Stimulated activated CD4-positive, alpha-beta T cell treated with anti-CD3 and anti-CD28 coated beads, Interleukin-12 subunit alpha, Interleukin-12 subunit beta, amount 100 ng/mL, for 24 hours (primary cell): ENCODE measurements at regions not wholly inside any gene's neighbourhood (a gene's known extent, or its start where the extent isn't known, plus 50 kb on each side); places are given as distances from the start of the nearest gene placed in this dataset.
A peak's percentile ranks its signal among the peaks of the same experiment; 100 is the strongest.

Source experiments
- DNase-seq, 2 experiments: peaks; one replicate each; pipeline ENCODE4 v3.0.0-alpha.2; 2020; ENCODE audit warnings: low read depth in 2 of 2

DNA sequence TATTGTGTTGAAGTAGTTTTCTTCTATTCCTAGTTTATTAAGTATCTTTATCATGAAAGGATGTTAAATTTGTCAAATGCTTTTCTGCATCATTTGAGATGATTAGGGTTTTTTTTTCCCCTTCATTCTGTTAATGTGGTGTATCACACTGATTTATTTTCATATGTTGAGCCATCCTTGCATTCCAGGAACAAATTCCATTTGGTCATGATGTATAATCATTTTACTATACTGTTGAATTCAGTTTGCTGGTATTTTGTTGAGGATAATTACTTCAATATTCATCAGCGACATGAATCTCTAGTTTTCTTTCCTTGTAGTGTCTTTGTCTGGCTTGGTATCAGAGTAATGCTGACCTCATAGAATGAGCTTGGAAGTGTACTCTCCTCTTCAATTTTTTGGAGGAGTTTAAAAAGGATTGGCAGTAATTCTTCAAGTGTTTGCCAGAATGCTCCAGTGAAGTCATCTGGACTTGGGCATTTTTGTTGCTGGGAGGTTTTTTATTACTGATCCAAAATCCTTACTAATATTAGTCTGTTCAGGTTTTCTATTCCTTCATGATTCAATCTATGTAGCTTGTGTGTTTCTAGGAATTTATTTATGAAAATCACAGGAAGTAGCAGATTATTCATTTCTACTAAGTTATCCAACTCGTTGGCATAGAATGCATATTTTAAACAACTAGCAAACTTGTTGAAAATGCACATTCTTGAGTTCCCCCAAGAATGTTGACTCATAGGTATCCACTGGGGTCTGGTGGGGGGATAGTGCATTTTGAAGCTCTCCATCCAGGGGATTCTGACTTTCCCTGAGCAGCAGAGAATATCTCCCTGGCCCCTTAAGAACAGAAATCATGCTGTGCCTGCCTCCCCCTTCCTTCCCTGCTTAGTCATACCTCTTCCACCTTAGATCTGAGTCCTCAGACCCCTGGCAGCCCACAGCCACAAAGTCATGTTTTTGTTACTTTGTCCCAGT, 187.1 kb downstream of the BMP7 start:
- DNase-seq = no peak

DNA sequence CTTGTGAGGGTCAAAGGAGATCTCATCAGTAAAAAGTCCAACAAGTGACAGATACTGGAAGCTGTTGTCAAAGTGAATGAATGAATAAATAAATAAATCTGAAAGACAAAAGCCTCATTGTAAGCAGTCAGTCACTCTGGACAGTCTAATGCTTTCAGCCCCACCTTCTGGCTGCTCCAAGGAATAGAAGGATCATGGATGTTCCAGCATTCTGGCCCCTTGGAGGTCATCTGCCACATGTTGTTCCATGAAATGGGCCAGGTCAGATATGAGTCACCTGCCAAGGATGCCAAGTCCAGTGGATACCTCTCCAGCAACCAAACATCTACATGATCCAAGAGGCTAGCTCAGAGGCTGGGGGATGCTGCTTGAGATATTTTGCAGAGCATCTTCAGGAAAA, 185.6 kb downstream of the BMP7 start:
- DNase-seq = no peak

DNA sequence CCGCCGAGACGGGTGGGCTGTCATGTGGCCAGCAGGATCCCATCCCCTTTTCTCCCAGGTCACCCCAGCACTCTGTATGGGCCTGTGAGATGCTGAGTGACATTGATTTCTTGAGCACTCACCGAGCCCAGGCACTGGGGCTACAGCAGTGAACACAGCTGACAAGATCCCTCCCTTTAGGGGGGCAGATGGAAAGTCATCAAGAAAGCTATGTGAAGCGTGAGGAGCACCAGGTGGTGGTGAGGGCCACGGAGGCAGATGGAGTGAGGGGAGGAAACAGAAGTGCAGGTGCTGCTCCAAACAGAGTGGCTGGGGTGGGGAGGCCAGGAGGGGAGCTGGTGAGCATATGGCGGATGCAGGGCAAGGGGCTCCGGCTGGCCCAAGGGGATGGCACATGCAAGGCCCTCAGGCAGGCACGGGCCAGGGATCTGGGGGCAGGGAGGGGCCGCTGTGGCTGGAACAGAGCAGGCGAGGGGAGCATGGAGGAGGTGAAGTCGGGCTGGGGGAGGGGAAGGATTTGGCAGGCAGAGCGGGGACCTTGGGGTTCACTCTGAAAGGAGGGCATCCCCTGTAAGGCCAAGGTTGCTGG, 184.0 kb downstream of the BMP7 start:
- DNase-seq = no peak

DNA sequence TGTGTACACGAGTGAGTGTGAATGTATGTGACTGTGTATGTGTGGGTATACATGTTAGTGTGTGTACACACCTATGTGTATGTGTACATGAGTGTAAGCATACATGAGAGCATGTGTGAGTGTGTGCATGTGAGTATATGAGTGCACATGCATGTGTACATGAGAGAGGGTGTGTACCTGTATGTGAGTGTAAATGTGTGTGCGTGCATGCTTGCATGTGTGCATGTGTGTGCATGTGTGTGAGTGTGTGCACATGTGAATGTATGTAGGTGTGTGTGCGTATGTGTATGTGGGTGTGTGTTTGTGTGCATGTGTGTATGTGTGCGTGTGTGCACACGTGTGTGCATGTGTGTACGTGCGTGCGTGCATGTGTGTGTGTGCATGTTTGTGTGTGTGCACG, 183.4 kb downstream of the BMP7 start:
- DNase-seq = no peak

DNA sequence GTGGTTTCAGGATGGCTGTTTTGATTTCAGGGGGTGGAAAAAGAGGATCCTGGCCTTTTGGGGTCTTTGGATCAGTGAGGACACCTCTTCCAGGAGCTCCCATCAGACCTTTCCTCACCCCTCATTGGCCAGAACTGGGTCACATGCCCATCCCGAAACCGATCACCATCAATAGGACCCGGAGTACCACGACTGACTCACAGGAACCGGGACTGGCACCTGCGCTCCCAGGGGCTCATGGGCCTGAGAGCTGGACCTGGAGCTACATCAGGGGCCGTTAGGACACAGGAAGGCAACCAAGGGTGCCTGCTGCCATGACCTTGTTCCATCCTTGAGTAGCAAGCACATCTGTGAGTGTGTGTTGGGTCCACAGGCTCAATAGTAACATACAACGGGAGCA, 180.4 kb downstream of the BMP7 start:
- no peak for DNase-seq

DNA sequence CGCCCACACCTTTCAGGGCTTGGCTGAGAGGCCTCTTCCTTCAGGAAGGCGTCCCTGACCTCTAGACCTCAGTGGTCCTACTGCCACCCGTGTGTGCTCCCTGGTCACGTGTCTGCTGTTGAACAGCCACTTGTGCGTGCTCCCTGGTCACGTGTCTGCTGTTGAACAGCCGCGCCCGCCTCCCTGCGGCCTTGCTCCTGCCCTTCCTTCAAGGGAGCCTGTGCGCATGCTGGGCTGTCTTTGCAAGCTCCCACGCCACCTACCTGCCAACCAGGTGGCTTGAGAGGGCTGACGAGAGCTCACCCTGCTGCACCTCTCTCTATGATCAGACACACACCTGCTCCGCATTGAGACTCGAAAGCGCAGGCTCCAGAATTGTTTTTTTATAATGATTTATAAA, 179.3 kb downstream of the BMP7 start:
- no peak for DNase-seq

DNA sequence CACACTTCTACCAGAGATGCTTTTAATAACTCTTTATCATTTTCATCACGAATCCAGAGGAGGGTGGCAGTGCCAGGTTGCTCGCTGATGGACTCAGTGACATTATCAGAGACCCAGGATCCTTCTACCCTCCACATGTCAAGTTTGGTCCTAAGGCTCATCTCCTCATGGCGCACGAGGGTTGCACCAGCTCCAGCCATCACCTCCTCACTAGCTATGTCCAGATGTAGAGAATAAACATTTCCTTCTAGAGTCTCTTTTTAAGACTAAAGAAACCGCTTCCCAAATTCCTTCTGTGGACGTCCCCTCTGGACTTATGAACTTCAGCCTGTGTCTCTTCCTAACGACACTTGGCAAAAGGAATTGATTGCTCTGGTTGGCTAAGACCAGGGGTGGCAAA, 178.7 kb downstream of the BMP7 start:
- DNase-seq = no peak

DNA sequence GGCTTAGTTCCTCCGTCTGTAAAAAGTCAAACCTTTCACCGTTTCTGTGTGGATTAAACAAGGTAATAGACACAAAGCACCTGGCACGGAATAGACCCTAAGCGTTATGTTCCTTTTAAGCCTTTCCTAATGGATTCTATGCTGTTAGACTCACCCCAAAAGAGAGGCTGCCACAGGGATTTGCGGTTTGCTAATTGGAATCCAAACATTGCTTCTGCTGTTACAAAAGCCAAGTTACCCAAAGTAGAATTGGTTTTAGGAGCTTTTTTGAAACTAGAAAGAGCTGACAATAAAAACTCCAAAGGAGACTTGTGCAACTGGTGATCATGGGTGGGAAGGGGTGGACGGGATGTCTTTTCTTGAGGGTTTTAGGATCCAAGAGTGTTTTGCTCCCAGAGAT, 178.0 kb downstream of the BMP7 start:
- DNase-seq = no peak

DNA sequence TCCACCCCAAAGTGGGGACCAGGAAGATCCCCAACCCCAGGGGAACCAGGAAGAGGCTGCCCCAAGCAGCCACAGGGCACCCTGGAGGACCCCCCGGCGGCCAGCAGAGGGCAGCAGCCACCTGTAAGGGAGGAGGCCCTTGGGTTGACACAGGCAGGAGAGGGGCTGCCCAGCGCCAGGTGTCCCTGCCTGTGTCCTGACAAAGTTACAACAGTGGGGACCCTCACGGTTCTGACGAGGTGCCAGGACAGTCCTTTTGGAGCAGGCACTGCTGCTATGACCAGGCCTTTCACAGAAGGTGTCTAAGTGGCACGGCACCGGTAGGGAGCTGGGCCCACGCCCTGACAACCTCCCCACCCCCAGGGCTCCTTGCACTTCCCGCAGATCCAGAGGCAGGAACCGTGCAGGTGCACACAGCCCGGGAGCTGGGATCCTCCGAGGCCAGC, 176.7 kb downstream of the BMP7 start:
- DNase-seq = peak; percentile 23 to 67

DNA sequence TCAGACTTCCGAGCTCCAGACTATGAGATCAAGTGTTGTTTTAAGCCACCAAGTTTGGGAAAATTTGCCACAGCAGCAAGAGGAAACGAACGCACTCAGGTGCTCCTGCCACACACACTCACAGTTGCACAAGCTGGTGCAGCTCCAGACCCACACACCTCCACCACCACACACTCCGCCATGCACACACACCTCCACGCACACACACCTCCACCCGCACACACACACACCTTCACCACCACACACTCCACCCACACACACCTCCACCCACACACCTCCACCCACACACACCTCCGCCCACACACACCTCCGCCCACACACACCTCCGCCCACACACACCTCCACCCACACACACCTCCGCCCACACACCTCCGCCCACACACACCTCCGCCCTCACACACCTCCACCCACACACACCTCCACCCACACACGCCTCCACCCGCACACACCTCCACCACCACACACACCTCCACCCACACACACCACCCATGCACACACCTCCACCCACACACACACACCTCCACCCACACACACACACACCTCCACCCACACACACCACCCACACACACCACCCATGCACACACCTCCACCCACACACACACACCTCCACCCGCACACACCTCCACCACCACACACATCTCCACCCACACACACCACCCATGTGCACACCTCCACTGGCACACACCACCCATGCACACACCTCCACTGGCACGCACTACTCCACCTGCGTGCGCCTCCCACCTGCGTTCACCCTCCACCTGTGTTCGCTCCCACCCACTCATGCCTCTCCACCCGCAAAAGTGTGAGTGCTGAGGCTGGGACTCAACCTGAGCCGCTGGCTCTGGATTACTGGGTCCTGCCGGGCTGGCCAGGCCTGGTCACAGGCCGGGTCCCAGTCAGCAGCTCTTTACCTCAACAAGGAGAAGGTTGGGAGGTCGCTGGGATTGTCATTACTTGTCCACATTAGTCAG, 175.6 kb downstream of the BMP7 start:
- DNase-seq = no peak

DNA sequence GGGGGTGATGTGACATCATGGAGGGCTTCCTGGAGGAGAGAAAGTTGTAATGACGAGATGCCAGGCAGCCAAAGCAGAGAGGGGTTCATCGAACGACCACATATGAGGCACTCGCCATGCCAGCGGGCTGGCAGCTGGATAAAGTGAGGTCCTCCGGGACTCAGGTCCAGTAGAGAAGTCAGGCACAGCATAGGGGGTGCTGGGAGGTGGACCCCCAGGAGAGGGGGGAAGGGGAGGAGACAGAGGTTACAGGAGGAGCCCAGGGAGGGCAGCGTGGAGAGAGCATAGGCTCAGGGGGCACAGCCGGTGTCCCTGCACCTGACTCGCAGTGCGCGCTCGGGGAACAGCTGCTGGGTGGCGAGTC, 174.7 kb downstream of the BMP7 start:
- no peak for DNase-seq

DNA sequence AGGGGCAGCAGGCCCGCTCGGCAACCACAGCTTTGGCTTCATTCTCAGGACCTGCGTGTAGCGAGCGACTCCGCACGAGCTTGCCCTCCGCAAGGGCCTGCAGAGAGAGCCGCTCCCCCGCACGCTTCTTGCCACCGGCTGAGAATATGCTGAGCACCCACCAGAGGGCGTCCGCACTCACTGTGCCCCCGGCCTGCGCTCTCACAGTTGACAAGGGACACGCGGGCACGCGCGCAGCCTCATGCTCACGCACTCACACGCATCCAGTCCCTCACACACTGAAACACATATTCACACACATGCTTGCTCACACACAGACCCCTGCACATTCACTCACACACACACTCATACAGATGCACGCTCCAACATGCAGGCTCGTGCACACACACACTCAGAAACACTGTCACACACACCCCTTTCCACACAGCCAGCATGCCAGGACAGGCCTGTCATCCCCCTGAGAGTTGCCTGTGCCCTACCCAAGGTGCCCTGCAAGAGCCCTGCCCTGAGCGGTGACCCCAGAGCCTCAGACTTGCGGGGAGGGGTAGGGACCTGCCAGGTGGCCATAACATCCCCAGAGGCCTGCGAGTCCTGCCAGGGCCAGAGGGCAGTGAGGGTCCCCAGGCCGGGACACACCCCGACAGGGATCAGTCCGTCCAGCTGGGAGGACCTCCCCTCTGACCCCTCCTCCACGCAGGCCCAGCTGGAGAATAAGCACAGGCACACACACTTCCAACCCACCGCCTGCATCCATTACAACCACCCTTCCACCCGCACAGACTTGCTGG, 174.1 kb downstream of the BMP7 start:
- DNase-seq = peak; percentile 21 to 54

DNA sequence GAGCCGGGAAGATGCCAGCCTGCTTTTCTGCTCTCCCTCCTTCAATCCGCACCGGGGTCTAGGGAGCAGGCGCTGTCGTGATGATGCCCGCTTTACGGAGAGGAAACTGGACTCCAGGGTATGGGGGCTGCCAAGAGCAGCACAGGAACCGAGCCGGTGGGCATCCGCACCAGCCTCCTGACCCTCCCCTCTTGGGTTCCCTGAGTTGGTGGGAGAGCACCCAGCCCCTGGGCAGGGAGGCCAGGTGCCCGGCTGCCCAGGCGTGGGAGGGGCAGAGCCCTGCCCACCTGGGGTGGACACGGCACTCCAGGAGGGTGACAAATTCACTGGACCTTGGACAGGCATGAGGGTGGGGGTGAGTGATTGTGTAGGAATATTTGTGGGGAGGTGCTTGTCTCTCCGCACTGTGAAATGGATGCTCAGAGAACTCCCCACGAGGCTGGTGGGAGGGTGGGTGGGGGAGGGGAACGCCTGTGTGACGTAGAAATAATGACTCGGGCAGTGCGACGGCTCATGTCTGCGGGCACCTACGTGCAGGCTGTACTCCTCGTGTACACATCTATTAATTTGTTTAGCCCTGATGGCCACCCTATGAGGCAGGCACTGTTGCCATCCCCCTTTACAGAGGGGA, 173.4 kb downstream of the BMP7 start:
- DNase-seq = no peak

DNA sequence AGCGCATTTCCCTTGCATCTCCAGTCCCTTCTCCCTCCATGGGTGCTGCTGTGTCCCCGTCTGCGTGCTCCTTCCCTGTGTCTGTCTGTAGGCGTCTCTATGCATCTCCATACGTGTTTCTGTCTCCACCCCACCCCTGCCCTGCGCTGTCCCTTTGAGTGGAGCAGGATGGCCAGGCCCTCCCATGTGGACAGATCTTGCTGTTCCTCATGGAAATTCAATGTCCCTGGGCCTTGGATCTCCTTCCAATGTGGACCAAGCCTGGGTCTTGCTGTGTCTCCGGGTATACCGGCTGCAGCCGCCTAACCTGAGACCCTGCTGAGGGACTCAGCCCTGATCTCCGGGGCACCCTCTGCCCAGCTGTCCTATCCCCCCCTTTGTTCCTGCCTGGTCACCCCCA, 172.7 kb downstream of the BMP7 start:
- DNase-seq = no peak

DNA sequence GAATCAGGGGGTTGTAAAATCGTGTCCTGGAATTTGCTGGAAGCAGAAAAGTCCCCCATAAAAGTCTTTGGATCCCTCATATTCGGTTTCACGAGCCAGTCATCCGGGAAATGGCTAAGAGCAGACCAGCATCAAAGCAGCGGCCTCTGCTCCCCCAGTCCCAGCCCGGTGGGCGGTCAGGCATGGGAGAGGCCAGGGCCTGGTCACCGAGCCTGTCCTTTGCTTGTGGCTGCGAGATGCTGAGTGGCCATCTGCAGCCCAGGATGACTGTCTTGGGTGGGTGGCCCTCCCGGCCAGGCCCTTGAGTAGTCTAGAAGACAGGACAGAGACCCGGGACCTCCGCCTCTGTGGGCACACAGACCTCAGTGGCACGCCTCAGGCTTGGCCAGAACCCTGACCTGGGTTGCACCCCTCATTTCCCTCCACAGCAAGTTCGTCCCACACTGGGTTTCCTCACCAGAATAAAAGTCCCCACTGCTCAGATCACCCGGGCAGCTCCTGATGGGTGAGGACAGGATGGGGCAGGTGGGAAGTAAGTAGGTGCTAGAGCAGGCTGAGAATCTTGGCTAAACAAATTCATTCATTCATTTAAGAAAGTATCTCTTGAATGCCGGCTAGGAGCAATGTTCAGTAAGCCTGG, 172.1 kb downstream of the BMP7 start:
- no peak for DNase-seq

DNA sequence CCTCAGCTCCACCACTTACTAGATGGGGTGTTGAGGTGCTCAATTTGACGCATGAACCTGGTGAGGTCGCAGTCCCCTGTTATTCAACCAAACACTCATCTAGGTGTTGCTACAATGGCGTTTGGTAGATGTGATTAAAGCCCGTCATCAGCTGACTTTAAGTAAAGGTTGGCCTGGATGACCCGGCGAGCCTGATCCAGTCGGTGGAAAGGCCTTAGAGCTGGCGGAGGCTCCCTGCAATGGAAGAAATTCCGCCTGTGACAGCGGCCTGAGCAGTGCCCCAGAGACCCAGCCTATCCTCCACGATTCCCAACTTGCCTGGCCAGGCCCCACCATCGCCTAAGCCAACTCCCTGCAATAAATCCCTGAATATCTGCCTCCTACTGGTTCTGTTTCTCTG, 171.4 kb downstream of the BMP7 start:
- no peak for DNase-seq

DNA sequence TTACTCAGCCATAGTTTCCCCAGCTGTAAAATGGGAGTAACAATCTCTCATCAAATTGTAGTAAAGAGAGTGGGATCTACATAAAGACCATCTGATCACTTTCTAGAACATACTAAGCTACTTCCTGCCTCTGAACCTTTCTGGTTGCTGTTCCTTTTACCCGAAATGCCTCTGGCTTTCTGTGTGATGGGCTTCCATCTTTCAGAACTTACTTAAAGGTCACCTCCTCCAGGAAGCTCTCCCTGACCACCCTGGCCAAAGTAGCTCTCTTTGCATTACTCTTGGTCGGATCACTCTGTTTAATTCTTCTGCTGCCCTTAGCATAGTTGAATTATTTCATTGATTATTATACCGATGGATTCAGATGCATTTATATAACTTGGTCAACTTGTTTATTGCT, 171.0 kb downstream of the BMP7 start:
- DNase-seq = no peak

DNA sequence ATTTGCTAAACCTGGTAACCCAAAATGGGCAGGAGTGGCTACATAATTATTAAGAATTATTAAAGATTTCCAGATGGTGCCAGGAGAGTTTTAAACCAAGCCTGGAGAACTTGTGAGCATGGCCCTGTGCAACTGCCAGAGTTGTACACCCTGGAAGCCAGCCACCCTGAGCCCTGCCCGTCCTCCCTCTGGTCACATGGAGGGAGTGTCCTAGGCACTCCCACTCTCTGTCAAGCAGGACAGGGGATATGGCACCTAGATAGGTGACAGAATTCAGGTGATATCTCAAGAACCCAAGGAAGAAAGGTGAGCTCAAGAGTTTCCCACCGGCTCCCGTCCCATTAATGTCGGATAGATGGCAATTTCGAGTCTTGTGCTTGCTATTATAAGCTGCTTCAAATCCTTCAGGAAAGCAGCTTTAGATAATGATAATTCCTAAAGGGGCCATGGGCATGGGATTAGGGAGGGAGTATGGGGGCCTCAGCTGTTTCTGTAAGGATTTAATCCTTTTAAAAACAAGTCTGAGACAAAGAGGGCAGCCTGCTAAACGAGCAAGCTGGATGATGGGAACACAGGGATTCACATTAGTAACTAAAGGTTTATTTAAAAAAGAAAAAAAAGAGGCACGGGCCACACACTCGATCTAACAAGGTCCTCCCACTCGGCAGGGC, 169.1 kb downstream of the BMP7 start:
- no peak for DNase-seq

DNA sequence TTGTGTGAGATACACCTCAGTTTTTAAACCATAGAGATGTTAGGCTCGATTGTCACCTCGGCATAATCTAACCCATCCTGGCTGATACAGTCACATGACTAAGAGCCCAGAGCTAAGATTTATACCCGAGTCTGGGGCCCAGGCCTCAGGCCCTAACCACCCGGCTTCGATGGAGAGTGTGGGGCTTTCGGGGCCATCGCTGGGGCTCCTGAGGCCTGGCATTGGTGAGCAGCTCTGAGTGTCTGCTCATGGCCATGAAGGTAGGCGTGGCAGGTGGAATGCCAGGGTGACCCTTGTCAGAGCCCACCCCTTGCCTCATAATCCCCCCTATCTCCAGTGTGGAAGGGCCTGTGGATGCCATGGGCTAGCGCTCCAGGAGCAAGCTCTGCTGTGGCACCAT, 164.3 kb downstream of the BMP7 start:
- DNase-seq = no peak

DNA sequence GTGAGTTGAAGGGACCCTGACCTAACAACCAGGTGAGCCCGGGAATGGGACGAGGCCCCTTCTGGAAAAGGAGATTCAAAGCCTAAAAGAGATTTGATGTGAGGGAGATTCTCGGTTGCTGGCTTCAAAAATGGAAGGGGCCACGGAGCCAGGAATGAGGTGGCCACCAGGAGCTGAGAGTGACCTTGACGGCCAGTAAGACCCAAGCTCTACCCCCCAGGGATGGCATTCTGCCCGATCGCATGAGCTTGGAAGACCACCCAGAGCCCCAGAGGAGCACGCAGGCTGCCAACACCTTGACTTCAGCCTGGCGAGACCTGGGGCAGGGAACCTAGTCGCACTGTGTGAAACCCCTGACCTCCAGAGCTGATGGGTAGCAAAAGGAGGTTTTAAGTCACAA, 163.9 kb downstream of the BMP7 start:
- no peak for DNase-seq
